DMS79 treated with DMSO at 0.1 percent for 48 hours (cell line): ENCODE measurements at regions not wholly inside any gene's neighbourhood (a gene's known extent, or its start where the extent isn't known, plus 50 kb on each side); places are given as distances from the start of the nearest gene placed in this dataset.

Source experiments
- DNase-seq: peaks from one replicate; lab custom pipeline; 2025; lab: John Stamatoyannopoulos, UW

DNA sequence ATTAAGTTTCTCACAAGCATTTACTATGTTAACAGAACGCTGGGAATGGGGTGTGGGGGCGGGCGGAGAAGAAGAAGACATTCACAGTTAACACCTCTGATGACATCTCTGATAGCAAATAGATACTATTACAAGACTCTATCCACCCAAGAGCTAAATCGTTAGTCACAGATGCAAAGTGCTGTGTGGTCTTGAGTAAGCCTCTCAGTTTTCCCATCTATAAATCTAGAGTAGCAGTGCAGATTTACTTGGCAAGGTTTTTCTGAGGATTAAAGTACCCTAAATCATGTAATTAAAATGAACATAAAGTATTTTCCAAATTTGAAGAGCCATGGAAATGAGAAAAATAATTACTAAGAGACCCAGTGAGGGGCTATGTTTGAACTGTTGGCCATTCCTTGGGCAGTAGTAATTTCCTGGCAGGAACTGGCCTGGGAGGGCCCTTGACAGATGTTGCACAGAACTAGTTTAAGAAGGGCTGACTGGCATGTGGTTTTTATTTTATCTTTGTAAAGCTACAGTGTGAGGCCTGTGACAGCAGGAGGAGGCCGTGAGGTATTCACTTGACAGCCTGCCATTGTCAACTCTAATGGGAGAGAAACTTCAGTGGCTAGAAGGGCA is 58.7 kb upstream of the APOBEC4 start:
- no peak for DNase-seq

DNA sequence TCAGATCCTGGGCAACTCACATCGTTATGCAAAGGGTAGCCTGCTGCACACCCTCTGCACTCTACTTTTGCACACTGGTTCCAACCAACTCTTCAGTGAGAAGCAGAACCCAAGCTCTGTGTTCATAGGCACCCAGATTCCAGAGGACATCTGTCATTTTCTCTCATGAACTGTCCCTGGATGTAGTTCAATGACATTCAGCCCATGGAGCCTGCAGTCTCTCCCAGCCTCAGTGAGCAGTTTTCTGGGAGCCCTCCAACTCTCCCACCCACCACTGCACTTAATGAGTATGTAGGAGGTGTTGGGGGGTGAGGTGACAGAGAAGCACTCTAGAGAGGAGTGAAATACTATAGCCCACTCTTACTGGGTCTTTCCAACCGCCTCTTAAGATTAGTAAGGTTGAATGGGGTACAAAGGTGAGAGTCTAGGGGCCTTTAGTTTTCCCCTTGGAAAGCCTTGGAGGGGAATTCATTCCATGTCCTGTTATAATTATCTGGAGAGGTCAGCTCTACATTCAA is 58.1 kb upstream of the APOBEC4 start:
- no peak for DNase-seq

DNA sequence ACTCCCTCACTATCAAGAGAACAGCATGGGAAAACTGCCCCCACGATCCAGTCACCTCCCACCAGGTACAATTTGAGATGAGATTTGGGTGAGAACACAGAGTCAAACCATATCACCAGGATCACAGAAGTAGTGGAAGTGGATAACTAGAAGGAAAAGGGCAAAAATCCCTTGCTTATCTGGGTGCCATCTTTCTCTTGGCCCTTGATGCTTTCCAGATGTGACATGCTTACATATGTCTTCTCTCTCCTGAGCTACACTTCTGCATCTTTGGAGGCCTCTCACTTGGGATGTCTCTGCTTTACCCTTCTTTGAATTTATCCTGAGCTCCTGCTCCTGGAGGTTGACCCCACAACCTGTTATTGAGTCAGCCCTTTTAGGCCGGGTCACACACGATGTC is 57.6 kb upstream of the APOBEC4 start:
- DNase-seq: no peak

DNA sequence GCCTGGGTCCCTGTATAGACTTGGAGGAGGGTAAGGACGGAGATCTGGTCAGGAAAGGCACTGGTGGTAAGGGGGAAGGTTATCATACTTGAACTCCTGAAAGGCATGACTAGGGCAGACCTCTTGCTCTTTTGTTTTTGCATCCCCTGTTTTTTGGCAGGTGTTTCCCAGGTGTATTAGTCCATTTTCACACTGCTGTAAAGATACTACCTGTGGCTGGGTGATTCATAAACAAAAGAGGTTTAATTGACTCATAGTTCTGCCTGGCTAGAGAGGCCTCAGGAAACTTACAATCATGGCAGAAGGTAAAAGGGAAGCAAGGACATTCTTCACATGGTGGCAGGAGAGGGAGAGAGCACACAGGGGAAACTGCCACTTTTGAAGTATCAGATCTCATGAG is 57.2 kb upstream of the APOBEC4 start:
- no peak for DNase-seq

DNA sequence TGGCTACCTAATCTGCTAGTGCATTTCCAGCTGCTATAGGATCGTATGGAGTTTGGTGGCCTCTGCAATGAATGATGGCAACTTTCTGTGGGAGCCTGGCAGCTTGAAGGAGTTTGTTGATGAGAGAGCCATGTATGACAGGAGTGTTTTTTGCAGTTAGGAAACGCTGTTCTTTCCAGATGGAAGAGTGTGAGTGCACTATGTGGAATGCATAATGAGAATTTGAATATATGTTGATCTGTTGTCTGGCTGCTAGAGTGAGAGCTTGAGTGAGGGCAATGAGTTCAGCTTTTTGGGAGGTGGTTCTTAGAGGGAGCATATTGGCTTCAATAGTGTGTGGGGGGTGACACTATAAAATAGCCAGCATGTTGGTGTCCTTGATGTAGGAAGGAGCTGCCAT is 51.0 kb upstream of the APOBEC4 start:
- DNase-seq: no peak
